SK-N-SH (cell line): ENCODE measurements at regions not wholly inside any gene's neighbourhood (a gene's known extent, or its start where the extent isn't known, plus 50 kb on each side); places are given as distances from the start of the nearest gene placed in this dataset.

Experiments used
- CHD2 ChIP-seq: fragments of 150-350 bp; IDR thresholded peaks from 2 replicates; pipeline ENCODE4 v1.6.1; 2018; ENCODE audit warnings: low read length; ENCODE audit not compliant: partially characterized antibody
- CTCF ChIP-seq: fragments of 200-600 bp; sonication (generic); IDR thresholded peaks from 2 replicates; pipeline ENCODE4 v1.6.1; 2017; ENCODE audit warnings: antibody characterized with exemption, mild to moderate bottlenecking, moderate library complexity
- EP300 ChIP-seq, 2 experiments: IDR thresholded peaks; 2 replicates each; pipeline versions ENCODE4 v1.4.0 to v1.6.1; 2012; ENCODE audit warnings: borderline replicate concordance in 1 of 2, low read depth in 1 of 2, low read length in 1 of 2
- MAX ChIP-seq: IDR thresholded peaks from 2 replicates; pipeline ENCODE4 v1.4.0; 2012; ENCODE audit warnings: low read depth
- MEF2A ChIP-seq: IDR thresholded peaks from 2 replicates; pipeline ENCODE4 v1.4.0; 2012; ENCODE audit warnings: low read depth, borderline replicate concordance
- NFIC ChIP-seq: IDR thresholded peaks from 2 replicates; pipeline ENCODE4 v1.4.0; 2012; ENCODE audit warnings: borderline replicate concordance
- RAD21 ChIP-seq: IDR thresholded peaks from 2 replicates; pipeline ENCODE4 v1.6.1; 2012; ENCODE audit warnings: mild to moderate bottlenecking, low read length
- RFX5 ChIP-seq: IDR thresholded peaks from 2 replicates; pipeline ENCODE4 v1.6.1; 2012; ENCODE audit warnings: mild to moderate bottlenecking, improper control_type of control experiment, low read length
- TAF1 ChIP-seq: IDR thresholded peaks from 2 replicates; pipeline ENCODE4 v1.6.1; 2012; ENCODE audit warnings: low read depth, mild to moderate bottlenecking, low read length, moderate library complexity, borderline replicate concordance
- USF2 ChIP-seq: fragments of 150-350 bp; IDR thresholded peaks from 2 replicates; pipeline ENCODE4 v1.6.1; 2017; ENCODE audit warnings: antibody characterized with exemption, low read length, low read depth, borderline replicate concordance

- TF ChIP-seq RAD21 (no peak), USF2 (no peak), RFX5 (no peak), CTCF (no peak), TAF1 (no peak), EP300 (IDR thresholded peaks at IDR 0.05; ENCODE audit: borderline replicate concordance in 1 of 2, low read depth in 1 of 2, low read length in 1 of 2) (no peak), MEF2A (no peak), CHD2 (no peak), MAX (no peak), NFIC (no peak)
Observed at GRCh38 chr6:91744566-91744965, 1157.7 kb upstream of the MAP3K7 start.
